ENCODE measurements at regions not wholly inside any gene's neighbourhood (a gene's known extent, or its start where the extent isn't known, plus 50 kb on each side); places are given as distances from the start of the nearest gene placed in this dataset.

- FAIRE-seq (no peak), DNase-seq (no peak)
- H3K9ac ChIP-seq (ENCODE audit: low read length in 3 of 3), result no peak overlapping the region
- no peak overlapping the region for H3K27ac ChIP-seq (ENCODE audit: low read depth in 2 of 2, low read length in 2 of 2)
- intact Hi-C loops (cut with DNase I), result no loop called here
- no peak for TF ChIP-seq CTCF (IDR thresholded peaks at IDR 0.05; ENCODE audit: borderline replicate concordance, extremely low read depth, insufficient read depth)
- no peak overlapping the region for H3K4me3 ChIP-seq (ENCODE audit: low read length in 3 of 3)
- H3K9me3 ChIP-seq (ENCODE audit: control insufficient read depth in 2 of 3, insufficient read depth in 1 of 3, low read length in 3 of 3), result no peaks in the 10 kb centered on the region
- no peaks in the 10 kb centered on the region for H3K4me1 ChIP-seq (ENCODE audit: control insufficient read depth in 2 of 3, insufficient read depth in 2 of 3, low read depth in 1 of 3, low read length in 3 of 3)
- no peaks in the 10 kb centered on the region for H3K36me3 ChIP-seq (ENCODE audit: control insufficient read depth in 2 of 3, insufficient read depth in 3 of 3, low read length in 3 of 3)
- no peaks in the 10 kb centered on the region for H3K27me3 ChIP-seq (ENCODE audit: control insufficient read depth, insufficient read depth, low read length)
Observed at GRCh38 chr19:31678421-31678820, 329.2 kb upstream of the TSHZ3 start.

- Histone ChIP-seq H3K4me1 (ENCODE audit: control insufficient read depth in 2 of 3, insufficient read depth in 2 of 3, low read depth in 1 of 3, low read length in 3 of 3) (no peaks in the 10 kb centered on the region), H3K27ac (ENCODE audit: low read depth in 2 of 2, low read length in 2 of 2) (no peak overlapping the region), H3K4me3 (ENCODE audit: low read length in 3 of 3) (no peak overlapping the region), H3K9me3 (ENCODE audit: control insufficient read depth in 2 of 3, insufficient read depth in 1 of 3, low read length in 3 of 3) (no peaks in the 10 kb centered on the region), H3K36me3 (ENCODE audit: control insufficient read depth in 2 of 3, insufficient read depth in 3 of 3, low read length in 3 of 3) (no peaks in the 10 kb centered on the region), H3K9ac (ENCODE audit: low read length in 3 of 3) (no peak overlapping the region), H3K27me3 (ENCODE audit: control insufficient read depth, insufficient read depth, low read length) (no peaks in the 10 kb centered on the region)
- no peak for DNase-seq
- no peak for FAIRE-seq
- intact Hi-C loops (cut with DNase I), result no loop called here
- no peak for TF ChIP-seq CTCF (IDR thresholded peaks at IDR 0.05; ENCODE audit: borderline replicate concordance, extremely low read depth, insufficient read depth)
Observed at GRCh38 chr19:31681121-31681520, 331.9 kb upstream of the TSHZ3 start.

GRCh38 chr19:31693131-31693932, 344.1 kb upstream of the TSHZ3 start:
- no peaks in the 10 kb centered on the region for H3K9me3 ChIP-seq (ENCODE audit: control insufficient read depth in 2 of 3, insufficient read depth in 1 of 3, low read length in 3 of 3)
- no peak overlapping the region for H3K27ac ChIP-seq (ENCODE audit: low read depth in 2 of 2, low read length in 2 of 2)
- intact Hi-C loops (cut with DNase I), result no loop called here
- H3K27me3 ChIP-seq (ENCODE audit: control insufficient read depth, insufficient read depth, low read length), result no peaks in the 10 kb centered on the region
- no peak for TF ChIP-seq CTCF (IDR thresholded peaks at IDR 0.05; ENCODE audit: borderline replicate concordance, extremely low read depth, insufficient read depth)
- no peak overlapping the region for H3K4me3 ChIP-seq (ENCODE audit: low read length in 3 of 3)
- DNase-seq (no peak), FAIRE-seq (no peak)
- H3K9ac ChIP-seq (ENCODE audit: low read length in 3 of 3), result no peak overlapping the region
- H3K4me1 ChIP-seq (ENCODE audit: control insufficient read depth in 2 of 3, insufficient read depth in 2 of 3, low read depth in 1 of 3, low read length in 3 of 3), result no peaks in the 10 kb centered on the region
- no peaks in the 10 kb centered on the region for H3K36me3 ChIP-seq (ENCODE audit: control insufficient read depth in 2 of 3, insufficient read depth in 3 of 3, low read length in 3 of 3)

- intact Hi-C loops (cut with DNase I), result no loop called here
- Histone ChIP-seq H3K36me3 (ENCODE audit: control insufficient read depth in 2 of 3, insufficient read depth in 3 of 3, low read length in 3 of 3) (no peaks in the 10 kb centered on the region), H3K4me1 (ENCODE audit: control insufficient read depth in 2 of 3, insufficient read depth in 2 of 3, low read depth in 1 of 3, low read length in 3 of 3) (no peaks in the 10 kb centered on the region), H3K9ac (ENCODE audit: low read length in 3 of 3) (no peak overlapping the region), H3K27me3 (ENCODE audit: control insufficient read depth, insufficient read depth, low read length) (no peaks in the 10 kb centered on the region), H3K9me3 (ENCODE audit: control insufficient read depth in 2 of 3, insufficient read depth in 1 of 3, low read length in 3 of 3) (no peaks in the 10 kb centered on the region), H3K4me3 (ENCODE audit: low read length in 3 of 3) (no peak overlapping the region), H3K27ac (ENCODE audit: low read depth in 2 of 2, low read length in 2 of 2) (no peak overlapping the region)
- no peak for DNase-seq
- FAIRE-seq, result no peak
- no peak for TF ChIP-seq CTCF (IDR thresholded peaks at IDR 0.05; ENCODE audit: borderline replicate concordance, extremely low read depth, insufficient read depth)
Observed at GRCh38 chr19:31693933-31694269, 344.7 kb upstream of the TSHZ3 start.

Data from kidney (tissue), 13 donors.